Progenitor cell of endocrine pancreas (in vitro differentiated cells): ENCODE measurements at regions not wholly inside any gene's neighbourhood (a gene's known extent, or its start where the extent isn't known, plus 50 kb on each side); places are given as distances from the start of the nearest gene placed in this dataset.

Source experiments
- DNase-seq: peaks from one replicate; pipeline ENCODE4 v3.0.0; 2021; ENCODE audit warnings: low spot score; ENCODE audit not compliant: unreplicated experiment
- H3K27ac Mint-ChIP-seq: 2 replicates; pipeline ENCODE4 v1.8.0; 2021; ENCODE audit warnings: mild to moderate bottlenecking, moderate library complexity, mixed read lengths
- H3K27me3 Mint-ChIP-seq: 2 replicates; pipeline ENCODE4 v1.8.0; 2021; ENCODE audit warnings: mixed read lengths
- H3K36me3 Mint-ChIP-seq: 2 replicates; pipeline ENCODE4 v1.8.0; 2022; ENCODE audit warnings: mixed read lengths; ENCODE audit not compliant: insufficient read depth
- H3K4me1 Mint-ChIP-seq: 2 replicates; pipeline ENCODE4 v1.8.0; 2021; ENCODE audit warnings: low read depth, mixed read lengths
- H3K4me3 Mint-ChIP-seq: 2 replicates; pipeline ENCODE4 v1.8.0; 2021; ENCODE audit warnings: low read depth, mild to moderate bottlenecking, moderate library complexity, mixed read lengths
- H3K9me3 Mint-ChIP-seq: 2 replicates; pipeline ENCODE4 v1.8.0; 2021; ENCODE audit warnings: low read depth, mixed read lengths
- TF ChIP-seq, protein P1 (sequence below): fragments of 200-600 bp; sonication (generic); IDR thresholded peaks from one replicate; pipeline ENCODE4 v1.5.0; 2021; ENCODE audit warnings: antibody characterized with exemption, mild to moderate bottlenecking; ENCODE audit not compliant: unreplicated experiment

DNA sequence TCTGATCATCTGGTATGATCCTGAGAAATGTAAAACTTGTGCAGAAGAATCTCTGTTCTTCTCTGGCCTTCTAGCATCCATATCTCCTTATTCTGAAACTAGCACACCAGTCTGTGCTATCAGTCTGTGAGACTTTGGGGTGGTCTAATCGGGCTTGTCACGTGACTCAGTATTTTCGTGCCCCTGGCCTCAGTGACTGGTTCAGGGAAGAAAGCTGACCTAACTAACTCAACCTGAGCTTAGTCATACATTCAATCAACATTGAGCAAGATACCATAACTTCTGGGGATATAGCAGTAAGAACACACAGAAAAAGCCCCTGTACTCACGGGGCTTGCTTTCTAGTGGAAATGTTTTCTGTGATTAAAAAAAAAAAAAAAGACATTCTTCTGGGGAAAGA, 109.3 kb downstream of the DKK1 start:
- Mint-ChIP-seq H3K4me3 (no peak overlapping the region), H3K4me1 (no peaks in the 10 kb centered on the region), H3K36me3 (no peaks in the 10 kb centered on the region), H3K27me3 (no peaks in the 10 kb centered on the region), H3K9me3 (no peaks in the 10 kb centered on the region), H3K27ac (no peak overlapping the region)
- TF ChIP-seq, protein P1, sequence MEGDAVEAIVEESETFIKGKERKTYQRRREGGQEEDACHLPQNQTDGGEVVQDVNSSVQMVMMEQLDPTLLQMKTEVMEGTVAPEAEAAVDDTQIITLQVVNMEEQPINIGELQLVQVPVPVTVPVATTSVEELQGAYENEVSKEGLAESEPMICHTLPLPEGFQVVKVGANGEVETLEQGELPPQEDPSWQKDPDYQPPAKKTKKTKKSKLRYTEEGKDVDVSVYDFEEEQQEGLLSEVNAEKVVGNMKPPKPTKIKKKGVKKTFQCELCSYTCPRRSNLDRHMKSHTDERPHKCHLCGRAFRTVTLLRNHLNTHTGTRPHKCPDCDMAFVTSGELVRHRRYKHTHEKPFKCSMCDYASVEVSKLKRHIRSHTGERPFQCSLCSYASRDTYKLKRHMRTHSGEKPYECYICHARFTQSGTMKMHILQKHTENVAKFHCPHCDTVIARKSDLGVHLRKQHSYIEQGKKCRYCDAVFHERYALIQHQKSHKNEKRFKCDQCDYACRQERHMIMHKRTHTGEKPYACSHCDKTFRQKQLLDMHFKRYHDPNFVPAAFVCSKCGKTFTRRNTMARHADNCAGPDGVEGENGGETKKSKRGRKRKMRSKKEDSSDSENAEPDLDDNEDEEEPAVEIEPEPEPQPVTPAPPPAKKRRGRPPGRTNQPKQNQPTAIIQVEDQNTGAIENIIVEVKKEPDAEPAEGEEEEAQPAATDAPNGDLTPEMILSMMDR, result no peak
- no peak for DNase-seq

DNA sequence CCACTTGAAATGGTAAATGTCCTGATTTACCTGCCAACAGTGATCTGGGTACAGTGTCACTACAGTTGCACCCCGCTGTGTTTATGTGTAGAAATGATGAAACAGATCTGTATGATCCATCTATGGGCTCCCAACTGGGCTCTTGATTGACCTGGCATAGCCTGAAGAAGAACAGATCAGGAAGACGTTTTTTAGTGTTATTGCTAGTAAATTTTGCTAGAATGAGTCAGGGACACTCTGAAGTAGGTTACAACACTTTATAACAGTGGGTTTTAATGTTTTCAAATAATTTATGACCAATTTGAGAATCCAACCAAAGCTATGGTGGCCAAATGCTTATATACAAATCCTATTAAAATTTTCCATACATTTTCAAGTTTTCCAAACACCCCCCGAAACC, 110.3 kb downstream of the DKK1 start:
- Mint-ChIP-seq H3K4me1 (no peaks in the 10 kb centered on the region), H3K4me3 (no peak overlapping the region), H3K9me3 (no peaks in the 10 kb centered on the region), H3K27me3 (no peaks in the 10 kb centered on the region), H3K27ac (no peak overlapping the region), H3K36me3 (no peaks in the 10 kb centered on the region)
- DNase-seq, result no peak
- TF ChIP-seq, protein P1, result no peak

DNA sequence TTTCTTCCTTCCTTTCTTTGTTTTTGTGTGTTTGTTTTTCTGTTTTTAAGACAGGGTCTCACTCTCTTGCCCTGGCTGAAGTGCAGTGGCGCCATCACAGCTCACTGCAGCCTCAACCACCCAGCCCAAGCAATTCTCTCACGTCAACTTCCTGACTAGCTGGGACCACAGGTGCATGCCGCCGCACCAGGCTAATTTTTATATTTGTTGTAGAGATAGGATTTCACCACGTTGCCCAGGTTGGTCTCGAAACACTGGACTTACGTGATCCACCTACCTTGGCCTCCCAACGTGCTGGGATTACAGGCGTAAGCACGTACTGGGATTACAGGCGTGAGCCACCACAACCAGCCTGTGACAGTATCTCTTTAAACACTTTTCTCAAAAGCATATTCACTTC, 120.7 kb downstream of the DKK1 start:
- no peaks in the 10 kb centered on the region for H3K36me3 Mint-ChIP-seq
- DNase-seq, result no peak

DNA sequence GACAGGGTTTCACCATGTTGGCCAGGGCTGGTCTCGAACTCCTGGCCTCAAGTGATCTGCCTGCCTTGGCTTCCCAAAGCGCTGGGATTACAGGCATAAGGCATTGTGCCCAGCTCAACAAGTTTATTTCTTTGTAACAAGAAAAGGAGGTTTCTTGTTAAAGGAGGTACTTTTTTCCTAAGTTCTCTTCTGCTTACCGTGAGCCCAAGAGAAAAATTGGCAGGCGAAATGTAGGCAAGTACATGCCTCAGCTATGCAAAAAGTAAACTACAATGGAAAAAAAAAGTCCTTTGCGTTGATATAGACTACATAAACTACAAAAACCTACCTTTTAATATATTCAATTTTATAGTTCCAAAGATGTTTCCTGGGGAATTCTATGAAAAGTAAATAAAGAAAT, 122.6 kb downstream of the DKK1 start:
- no peak overlapping the region for H3K27ac Mint-ChIP-seq
- H3K27me3 Mint-ChIP-seq, result no peaks in the 10 kb centered on the region
- no peaks in the 10 kb centered on the region for H3K9me3 Mint-ChIP-seq
- no peak overlapping the region for H3K4me3 Mint-ChIP-seq
- no peak for DNase-seq
- no peaks in the 10 kb centered on the region for H3K36me3 Mint-ChIP-seq
- TF ChIP-seq, protein P1, result no peak
- no peaks in the 10 kb centered on the region for H3K4me1 Mint-ChIP-seq

More for the DNA sequence above, 120.7 kb downstream of the DKK1 start:
- TF ChIP-seq, protein P1, result no peak
- H3K4me3 Mint-ChIP-seq, result no peak overlapping the region
- no peaks in the 10 kb centered on the region for H3K27me3 Mint-ChIP-seq
- no peak overlapping the region for H3K27ac Mint-ChIP-seq
- H3K4me1 Mint-ChIP-seq, result no peaks in the 10 kb centered on the region
- H3K9me3 Mint-ChIP-seq, result no peaks in the 10 kb centered on the region

DNA sequence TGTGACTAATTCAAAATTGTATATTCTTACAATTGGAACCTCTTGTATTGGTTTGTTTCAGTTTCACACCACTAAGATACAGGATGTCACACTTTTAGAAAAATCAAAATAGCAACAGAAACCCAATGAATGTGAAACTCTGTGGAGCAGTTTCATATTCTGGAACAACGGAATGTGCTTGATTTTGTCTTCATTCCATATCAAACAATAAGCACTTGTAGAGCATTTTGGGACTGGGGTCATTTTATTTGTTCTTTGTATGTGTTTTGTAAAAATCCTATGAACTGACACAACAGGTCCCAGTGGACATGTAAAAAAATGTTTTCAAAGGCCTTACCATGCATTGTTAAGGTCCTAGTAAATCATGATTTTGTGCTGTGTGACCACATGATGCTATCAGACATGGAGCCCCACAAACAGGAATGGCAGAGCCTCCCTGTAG, 123.1 kb downstream of the DKK1 start:
- H3K27me3 Mint-ChIP-seq, result no peaks in the 10 kb centered on the region
- no peaks in the 10 kb centered on the region for H3K9me3 Mint-ChIP-seq
- no peaks in the 10 kb centered on the region for H3K36me3 Mint-ChIP-seq
- H3K27ac Mint-ChIP-seq, result no peak overlapping the region
- TF ChIP-seq, protein P1, result no peak
- DNase-seq, result no peak
- no peaks in the 10 kb centered on the region for H3K4me1 Mint-ChIP-seq
- no peak overlapping the region for H3K4me3 Mint-ChIP-seq
